Stromal cell of bone marrow (primary cell): ENCODE measurements at regions not wholly inside any gene's neighbourhood (a gene's known extent, or its start where the extent isn't known, plus 50 kb on each side); places are given as distances from the start of the nearest gene placed in this dataset.
A peak's percentile ranks its signal among the peaks of the same experiment; 100 is the strongest.
"Not testable (repeated sequence)": the region's sequence is repeated elsewhere in the genome, so short reads cannot be mapped to it uniquely, and the experiment has no call there.

Source experiments
- DNase-seq: peaks from one replicate; pipeline ENCODE4 v3.0.0-alpha.2; 2012; ENCODE audit warnings: low read depth

GRCh38 chr3:110001905-110002304 is 664.6 kb upstream of the DPPA4 start:
- DNase-seq, result not testable (repeated sequence)

- DNase-seq, result no peak
Observed at GRCh38 chr3:110006913-110007312, 669.6 kb upstream of the DPPA4 start.

GRCh38 chr3:110015231-110015963 is 678.1 kb upstream of the DPPA4 start:
- no peak for DNase-seq

GRCh38 chr3:110016235-110016815 is 679.0 kb upstream of the DPPA4 start:
- DNase-seq, result no peak

- DNase-seq, result no peak
Observed at GRCh38 chr3:110017304-110017703, 680.0 kb upstream of the DPPA4 start.

GRCh38 chr3:110021659-110022058 is 684.3 kb upstream of the DPPA4 start:
- no peak for DNase-seq

GRCh38 chr3:110023022-110023421 is 685.7 kb upstream of the DPPA4 start:
- not testable (repeated sequence) for DNase-seq

- peak; percentile 4 for DNase-seq
Observed at GRCh38 chr3:110026421-110026820, 689.1 kb upstream of the DPPA4 start.

- peak; percentile 43 for DNase-seq
Observed at GRCh38 chr3:110027446-110028080, 690.2 kb upstream of the DPPA4 start.

GRCh38 chr3:110031975-110032374 is 694.6 kb upstream of the DPPA4 start:
- no peak for DNase-seq

GRCh38 chr3:110059431-110059830 is 722.1 kb upstream of the DPPA4 start:
- no peak for DNase-seq

- DNase-seq, result no peak
Observed at GRCh38 chr3:110062716-110063115, 725.4 kb upstream of the DPPA4 start.

- no peak for DNase-seq
Observed at GRCh38 chr3:110063178-110063577, 725.8 kb upstream of the DPPA4 start.

GRCh38 chr3:110066206-110066605 is 728.9 kb upstream of the DPPA4 start:
- DNase-seq, result no peak

GRCh38 chr3:110067527-110067926 is 730.2 kb upstream of the DPPA4 start:
- DNase-seq, result no peak

GRCh38 chr3:110069761-110070160 is 732.4 kb upstream of the DPPA4 start:
- DNase-seq, result no peak

- DNase-seq, result peak; percentile 12
Observed at GRCh38 chr3:110070161-110070916, 733.0 kb upstream of the DPPA4 start.

GRCh38 chr3:110074095-110074494 is 736.7 kb upstream of the DPPA4 start:
- DNase-seq, result no peak

- DNase-seq, result no peak
Observed at GRCh38 chr3:110077093-110077492, 739.7 kb upstream of the DPPA4 start.

GRCh38 chr3:110093411-110093810 is 756.1 kb upstream of the DPPA4 start:
- DNase-seq, result no peak

GRCh38 chr3:110093812-110094401 is 756.6 kb upstream of the DPPA4 start:
- DNase-seq, result no peak

- no peak for DNase-seq
Observed at GRCh38 chr3:110099711-110100110, 762.4 kb upstream of the DPPA4 start.
